ENCODE measurements at regions not wholly inside any gene's neighbourhood (a gene's known extent, or its start where the extent isn't known, plus 50 kb on each side); places are given as distances from the start of the nearest gene placed in this dataset.

DNA sequence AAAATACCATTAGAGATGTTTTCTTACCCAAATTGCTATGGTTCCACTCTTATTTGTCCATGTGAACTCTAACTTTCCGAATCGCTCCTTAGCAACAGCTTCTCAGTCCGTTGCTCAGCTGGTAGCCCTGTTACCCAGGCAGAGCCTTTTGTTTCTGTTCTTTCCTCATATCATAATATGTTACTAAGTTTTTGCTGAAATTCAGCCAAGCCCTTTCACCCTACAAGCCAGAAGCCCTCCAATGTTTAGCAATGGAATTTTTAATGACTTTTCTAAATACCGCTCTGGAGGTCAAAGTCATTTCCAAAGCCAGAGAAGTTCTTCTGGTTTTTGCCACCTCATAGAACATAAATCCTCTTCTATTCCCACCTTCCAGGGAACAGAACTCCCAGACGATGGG lies 1029.5 kb downstream of the C4orf33 start:
- TF ChIP-seq, protein P1, sequence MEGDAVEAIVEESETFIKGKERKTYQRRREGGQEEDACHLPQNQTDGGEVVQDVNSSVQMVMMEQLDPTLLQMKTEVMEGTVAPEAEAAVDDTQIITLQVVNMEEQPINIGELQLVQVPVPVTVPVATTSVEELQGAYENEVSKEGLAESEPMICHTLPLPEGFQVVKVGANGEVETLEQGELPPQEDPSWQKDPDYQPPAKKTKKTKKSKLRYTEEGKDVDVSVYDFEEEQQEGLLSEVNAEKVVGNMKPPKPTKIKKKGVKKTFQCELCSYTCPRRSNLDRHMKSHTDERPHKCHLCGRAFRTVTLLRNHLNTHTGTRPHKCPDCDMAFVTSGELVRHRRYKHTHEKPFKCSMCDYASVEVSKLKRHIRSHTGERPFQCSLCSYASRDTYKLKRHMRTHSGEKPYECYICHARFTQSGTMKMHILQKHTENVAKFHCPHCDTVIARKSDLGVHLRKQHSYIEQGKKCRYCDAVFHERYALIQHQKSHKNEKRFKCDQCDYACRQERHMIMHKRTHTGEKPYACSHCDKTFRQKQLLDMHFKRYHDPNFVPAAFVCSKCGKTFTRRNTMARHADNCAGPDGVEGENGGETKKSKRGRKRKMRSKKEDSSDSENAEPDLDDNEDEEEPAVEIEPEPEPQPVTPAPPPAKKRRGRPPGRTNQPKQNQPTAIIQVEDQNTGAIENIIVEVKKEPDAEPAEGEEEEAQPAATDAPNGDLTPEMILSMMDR (IDR thresholded peaks at IDR 0.05 in 2 of 3, conservative IDR thresholded peaks at IDR 0.05 in 1 of 3; ENCODE audit: insufficient read depth in 2 of 3, low read depth in 1 of 3, low read length in 3 of 3), result no peak
- TF ChIP-seq PHF21A (IDR thresholded peaks at IDR 0.05; ENCODE audit: borderline replicate concordance, low read depth) (no peak), ATF7 (IDR thresholded peaks at IDR 0.05) (no peak), RNF2 (IDR thresholded peaks at IDR 0.05) (no peak), FOXM1 (IDR thresholded peaks at IDR 0.05; ENCODE audit: low read depth) (no peak), FOXM1 (CRISPR knock-in tag; IDR thresholded peaks at IDR 0.05; ENCODE audit: low read depth) (no peak), FOXJ3 (CRISPR knock-in tag; IDR thresholded peaks at IDR 0.05) (no peak), ATF1 (CRISPR knock-in tag; IDR thresholded peaks at IDR 0.05) (no peak), ATF1 (tag; IDR thresholded peaks at IDR 0.05) (no peak), EZH2 (IDR thresholded peaks at IDR 0.05; ENCODE audit: borderline replicate concordance, low read depth, low read length) (no peak), HMG20A (CRISPR knock-in tag; conservative IDR thresholded peaks at IDR 0.05) (no peak), FOXA1 (IDR thresholded peaks at IDR 0.05; ENCODE audit: borderline replicate concordance) (no peak), U2AF1 (optimal IDR thresholded peaks at IDR 0.05; ENCODE audit: low read depth, low read length) (no peak), JUNB (CRISPR knock-in tag; conservative IDR thresholded peaks at IDR 0.05) (no peak)
- TF ChIP-seq, protein P2, sequence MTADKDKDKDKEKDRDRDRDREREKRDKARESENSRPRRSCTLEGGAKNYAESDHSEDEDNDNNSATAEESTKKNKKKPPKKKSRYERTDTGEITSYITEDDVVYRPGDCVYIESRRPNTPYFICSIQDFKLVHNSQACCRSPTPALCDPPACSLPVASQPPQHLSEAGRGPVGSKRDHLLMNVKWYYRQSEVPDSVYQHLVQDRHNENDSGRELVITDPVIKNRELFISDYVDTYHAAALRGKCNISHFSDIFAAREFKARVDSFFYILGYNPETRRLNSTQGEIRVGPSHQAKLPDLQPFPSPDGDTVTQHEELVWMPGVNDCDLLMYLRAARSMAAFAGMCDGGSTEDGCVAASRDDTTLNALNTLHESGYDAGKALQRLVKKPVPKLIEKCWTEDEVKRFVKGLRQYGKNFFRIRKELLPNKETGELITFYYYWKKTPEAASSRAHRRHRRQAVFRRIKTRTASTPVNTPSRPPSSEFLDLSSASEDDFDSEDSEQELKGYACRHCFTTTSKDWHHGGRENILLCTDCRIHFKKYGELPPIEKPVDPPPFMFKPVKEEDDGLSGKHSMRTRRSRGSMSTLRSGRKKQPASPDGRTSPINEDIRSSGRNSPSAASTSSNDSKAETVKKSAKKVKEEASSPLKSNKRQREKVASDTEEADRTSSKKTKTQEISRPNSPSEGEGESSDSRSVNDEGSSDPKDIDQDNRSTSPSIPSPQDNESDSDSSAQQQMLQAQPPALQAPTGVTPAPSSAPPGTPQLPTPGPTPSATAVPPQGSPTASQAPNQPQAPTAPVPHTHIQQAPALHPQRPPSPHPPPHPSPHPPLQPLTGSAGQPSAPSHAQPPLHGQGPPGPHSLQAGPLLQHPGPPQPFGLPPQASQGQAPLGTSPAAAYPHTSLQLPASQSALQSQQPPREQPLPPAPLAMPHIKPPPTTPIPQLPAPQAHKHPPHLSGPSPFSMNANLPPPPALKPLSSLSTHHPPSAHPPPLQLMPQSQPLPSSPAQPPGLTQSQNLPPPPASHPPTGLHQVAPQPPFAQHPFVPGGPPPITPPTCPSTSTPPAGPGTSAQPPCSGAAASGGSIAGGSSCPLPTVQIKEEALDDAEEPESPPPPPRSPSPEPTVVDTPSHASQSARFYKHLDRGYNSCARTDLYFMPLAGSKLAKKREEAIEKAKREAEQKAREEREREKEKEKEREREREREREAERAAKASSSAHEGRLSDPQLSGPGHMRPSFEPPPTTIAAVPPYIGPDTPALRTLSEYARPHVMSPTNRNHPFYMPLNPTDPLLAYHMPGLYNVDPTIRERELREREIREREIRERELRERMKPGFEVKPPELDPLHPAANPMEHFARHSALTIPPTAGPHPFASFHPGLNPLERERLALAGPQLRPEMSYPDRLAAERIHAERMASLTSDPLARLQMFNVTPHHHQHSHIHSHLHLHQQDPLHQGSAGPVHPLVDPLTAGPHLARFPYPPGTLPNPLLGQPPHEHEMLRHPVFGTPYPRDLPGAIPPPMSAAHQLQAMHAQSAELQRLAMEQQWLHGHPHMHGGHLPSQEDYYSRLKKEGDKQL (CRISPR knock-in tag; IDR thresholded peaks at IDR 0.05; ENCODE audit: borderline replicate concordance), result no peak
- TF ChIP-seq, protein P3, sequence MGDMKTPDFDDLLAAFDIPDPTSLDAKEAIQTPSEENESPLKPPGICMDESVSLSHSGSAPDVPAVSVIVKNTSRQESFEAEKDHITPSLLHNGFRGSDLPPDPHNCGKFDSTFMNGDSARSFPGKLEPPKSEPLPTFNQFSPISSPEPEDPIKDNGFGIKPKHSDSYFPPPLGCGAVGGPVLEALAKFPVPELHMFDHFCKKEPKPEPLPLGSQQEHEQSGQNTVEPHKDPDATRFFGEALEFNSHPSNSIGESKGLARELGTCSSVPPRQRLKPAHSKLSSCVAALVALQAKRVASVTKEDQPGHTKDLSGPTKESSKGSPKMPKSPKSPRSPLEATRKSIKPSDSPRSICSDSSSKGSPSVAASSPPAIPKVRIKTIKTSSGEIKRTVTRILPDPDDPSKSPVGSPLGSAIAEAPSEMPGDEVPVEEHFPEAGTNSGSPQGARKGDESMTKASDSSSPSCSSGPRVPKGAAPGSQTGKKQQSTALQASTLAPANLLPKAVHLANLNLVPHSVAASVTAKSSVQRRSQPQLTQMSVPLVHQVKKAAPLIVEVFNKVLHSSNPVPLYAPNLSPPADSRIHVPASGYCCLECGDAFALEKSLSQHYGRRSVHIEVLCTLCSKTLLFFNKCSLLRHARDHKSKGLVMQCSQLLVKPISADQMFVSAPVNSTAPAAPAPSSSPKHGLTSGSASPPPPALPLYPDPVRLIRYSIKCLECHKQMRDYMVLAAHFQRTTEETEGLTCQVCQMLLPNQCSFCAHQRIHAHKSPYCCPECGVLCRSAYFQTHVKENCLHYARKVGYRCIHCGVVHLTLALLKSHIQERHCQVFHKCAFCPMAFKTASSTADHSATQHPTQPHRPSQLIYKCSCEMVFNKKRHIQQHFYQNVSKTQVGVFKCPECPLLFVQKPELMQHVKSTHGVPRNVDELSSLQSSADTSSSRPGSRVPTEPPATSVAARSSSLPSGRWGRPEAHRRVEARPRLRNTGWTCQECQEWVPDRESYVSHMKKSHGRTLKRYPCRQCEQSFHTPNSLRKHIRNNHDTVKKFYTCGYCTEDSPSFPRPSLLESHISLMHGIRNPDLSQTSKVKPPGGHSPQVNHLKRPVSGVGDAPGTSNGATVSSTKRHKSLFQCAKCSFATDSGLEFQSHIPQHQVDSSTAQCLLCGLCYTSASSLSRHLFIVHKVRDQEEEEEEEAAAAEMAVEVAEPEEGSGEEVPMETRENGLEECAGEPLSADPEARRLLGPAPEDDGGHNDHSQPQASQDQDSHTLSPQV (IDR thresholded peaks at IDR 0.05), result no peak
